GM13976 (cell line): ENCODE measurements at regions not wholly inside any gene's neighbourhood (a gene's known extent, or its start where the extent isn't known, plus 50 kb on each side); places are given as distances from the start of the nearest gene placed in this dataset.

Experiments used
- DNase-seq: peaks from one replicate; pipeline ENCODE4 v3.0.0; 2012; ENCODE audit warnings: low spot score
- in situ Hi-C: fragments of 300-500 bp; cut with MboI; formaldehyde crosslinking; loops from one replicate; pipeline ENCODE4 v1.12.0; 2022; ENCODE audit warnings: low sequenced_read_pairs, mixed read lengths, inconsistent platforms; ENCODE audit not compliant: unreplicated experiment
- TF ChIP-seq, protein P1 (sequence below): IDR thresholded peaks from 2 replicates; pipeline ENCODE4 v1.5.1; 2012; ENCODE audit warnings: borderline replicate concordance, mild to moderate bottlenecking; ENCODE audit not compliant: insufficient read depth; ENCODE audit errors: extremely low read depth, missing control alignments, control extremely low read depth

DNA sequence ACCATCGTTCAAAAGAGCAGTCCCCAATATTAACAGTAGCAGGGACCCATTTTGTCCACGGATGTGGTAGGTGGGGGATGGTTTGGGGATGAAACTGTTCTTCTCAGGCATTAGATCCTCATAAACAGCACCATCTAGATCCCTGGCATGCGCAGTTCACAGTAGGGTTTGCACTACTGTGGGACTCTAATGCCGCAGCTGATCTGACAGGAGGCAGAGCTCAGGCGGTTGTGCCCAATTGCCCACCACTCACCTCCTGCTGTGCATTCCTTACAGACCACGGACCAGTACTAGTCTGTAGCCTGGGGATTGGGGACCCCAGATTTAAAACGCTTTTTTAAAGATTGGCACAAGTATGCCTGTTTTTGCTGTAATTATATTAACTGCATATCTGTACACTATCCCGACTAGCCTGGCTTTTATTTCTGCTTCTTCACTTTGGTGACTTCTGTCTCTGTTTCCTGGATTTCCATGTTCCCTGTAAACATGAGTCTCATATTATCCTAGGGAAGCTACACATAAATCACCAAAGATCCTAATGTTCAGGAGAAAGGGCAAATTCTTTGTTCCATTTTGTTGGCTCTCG, 163.3 kb upstream of the AKR1E2 start:
- TF ChIP-seq, protein P1, sequence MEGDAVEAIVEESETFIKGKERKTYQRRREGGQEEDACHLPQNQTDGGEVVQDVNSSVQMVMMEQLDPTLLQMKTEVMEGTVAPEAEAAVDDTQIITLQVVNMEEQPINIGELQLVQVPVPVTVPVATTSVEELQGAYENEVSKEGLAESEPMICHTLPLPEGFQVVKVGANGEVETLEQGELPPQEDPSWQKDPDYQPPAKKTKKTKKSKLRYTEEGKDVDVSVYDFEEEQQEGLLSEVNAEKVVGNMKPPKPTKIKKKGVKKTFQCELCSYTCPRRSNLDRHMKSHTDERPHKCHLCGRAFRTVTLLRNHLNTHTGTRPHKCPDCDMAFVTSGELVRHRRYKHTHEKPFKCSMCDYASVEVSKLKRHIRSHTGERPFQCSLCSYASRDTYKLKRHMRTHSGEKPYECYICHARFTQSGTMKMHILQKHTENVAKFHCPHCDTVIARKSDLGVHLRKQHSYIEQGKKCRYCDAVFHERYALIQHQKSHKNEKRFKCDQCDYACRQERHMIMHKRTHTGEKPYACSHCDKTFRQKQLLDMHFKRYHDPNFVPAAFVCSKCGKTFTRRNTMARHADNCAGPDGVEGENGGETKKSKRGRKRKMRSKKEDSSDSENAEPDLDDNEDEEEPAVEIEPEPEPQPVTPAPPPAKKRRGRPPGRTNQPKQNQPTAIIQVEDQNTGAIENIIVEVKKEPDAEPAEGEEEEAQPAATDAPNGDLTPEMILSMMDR, result no peak
- in situ Hi-C loops, result loop anchor here (25.0 kb wide), 1 partner anchor 1425 kb away; no protein-coding TSS in a partner anchor
- no peak for DNase-seq

DNA sequence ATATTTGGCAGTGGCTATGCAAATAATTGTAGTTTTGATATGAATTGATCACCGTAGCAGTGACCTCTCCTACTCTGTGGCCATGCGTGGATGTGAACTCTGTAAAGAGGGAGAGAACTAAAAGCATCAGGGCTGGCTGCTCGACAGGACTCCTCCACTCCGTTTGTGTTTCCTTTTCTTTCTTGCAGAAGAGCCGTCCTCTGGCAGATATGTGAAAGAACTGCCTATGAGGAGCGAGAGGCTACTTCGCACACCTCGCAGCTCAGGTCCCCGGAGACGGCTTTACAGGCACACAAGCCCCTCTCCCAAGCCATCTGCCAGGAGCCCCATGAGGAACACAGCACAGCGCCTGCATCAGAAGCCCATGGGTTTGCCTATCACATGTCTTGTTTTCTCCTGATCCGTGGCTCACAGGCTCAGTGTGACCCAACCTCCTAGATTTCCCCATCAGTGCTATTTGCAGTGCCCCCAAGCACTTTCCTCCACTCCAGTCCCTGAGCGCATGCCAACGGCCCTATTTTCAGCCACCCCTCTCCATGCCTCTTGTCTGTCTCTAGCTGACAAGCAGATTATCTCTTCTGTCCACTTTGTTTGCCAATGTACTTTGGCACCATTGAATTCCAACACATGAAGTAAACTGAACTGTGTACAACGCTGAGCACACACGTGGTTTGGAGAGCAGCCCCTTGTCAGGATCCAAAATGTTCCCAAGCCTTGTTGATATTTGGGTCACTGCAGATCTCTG, 164.3 kb upstream of the AKR1E2 start:
- TF ChIP-seq, protein P1, result no peak
- in situ Hi-C loops, result loop anchor here (25.0 kb wide), 1 partner anchor 1424 kb away; no protein-coding TSS in a partner anchor
- DNase-seq, result no peak

DNA sequence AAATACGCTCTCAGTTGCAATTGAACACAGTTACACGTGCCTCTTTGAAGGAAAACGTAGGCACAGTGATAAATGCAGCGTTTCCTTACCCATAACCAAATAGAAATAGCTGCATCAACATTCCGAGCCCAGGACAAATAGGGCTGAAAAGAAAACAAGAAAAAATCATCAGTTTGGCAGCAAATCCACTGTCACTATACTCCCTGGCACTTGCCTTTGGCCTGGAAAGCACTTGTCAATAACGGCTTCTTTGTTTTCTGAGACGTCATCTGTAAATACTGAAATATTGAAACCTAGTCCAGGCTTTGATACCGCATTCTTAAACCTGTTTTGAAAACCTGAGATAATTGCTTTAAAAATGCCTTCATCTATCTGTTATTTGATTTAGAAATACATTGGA, 167.2 kb upstream of the AKR1E2 start:
- TF ChIP-seq, protein P1, result no peak
- DNase-seq, result no peak
- in situ Hi-C loops, result loop anchor here (25.0 kb wide), 1 partner anchor 1421 kb away; no protein-coding TSS in a partner anchor

DNA sequence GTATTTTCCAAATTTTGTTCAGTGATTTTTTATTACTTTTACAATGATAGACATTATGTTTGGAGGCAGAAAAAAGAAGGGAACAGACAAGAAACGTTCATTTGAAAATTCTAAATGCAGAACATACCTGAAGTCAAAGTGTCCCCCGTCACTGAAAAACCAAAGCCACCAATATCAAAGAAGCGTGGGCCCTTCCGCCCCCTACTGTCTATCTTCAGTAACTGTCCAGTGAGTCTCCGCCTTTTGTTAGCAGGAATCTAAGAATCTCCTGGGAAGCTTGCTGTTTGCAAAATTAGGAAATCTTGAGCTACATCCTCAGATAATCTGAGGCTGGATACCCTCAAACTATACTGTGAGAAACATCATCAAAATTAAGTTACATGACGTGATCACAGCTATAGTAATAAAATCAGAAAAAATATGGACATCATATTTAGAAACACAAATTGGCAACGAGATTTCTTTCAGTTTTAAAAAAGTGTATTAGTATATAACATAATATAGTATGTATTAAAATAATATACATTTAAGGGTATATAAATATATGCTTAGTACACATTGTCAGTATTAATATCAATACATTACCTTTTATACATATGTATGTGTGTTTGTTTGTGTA, 169.3 kb upstream of the AKR1E2 start:
- peak; percentile 28 for DNase-seq
- TF ChIP-seq, protein P1, result peak; percentile 63
- in situ Hi-C loops, result loop anchor here (25.0 kb wide), 1 partner anchor 1419 kb away; no protein-coding TSS in a partner anchor

DNA sequence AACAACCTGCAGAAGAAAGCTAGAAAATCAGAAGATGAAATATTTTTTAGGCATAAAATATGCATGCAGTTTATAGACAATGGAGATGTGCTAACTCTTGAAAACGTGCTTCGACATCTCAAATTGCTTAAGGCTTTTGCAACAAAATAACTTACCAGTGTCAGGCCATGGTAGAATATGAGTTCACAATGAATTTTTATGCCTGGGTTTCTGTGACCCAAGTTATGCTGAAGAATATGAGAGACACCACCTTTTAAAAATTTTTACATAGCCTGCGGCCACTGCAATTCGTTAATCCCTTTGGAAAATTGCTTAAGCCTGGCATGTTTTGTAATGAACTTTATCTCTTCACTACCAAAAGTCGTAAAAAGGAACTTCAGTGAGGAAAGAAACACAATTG, 170.1 kb upstream of the AKR1E2 start:
- no peak for DNase-seq
- TF ChIP-seq, protein P1, result no peak
- in situ Hi-C loops, result loop anchor here (25.0 kb wide), 1 partner anchor 1419 kb away; no protein-coding TSS in a partner anchor

DNA sequence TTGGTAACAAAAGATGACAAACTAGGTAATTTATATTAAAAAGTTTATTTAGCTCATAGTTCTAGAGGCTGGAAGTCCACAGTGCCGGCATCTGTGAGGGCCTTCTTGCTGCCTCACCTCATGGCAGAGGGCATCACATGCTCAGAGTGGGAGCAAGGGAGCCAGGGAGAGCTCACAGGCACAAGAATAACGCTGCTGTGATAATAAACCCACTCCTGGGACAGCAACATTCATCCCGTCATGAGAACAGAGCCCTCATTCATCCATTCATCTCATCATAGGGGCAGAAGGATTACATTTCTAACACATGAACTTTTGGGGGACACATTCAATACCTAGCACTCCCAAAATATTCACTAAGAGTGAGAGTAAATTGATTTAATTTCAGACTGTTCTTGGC, 170.6 kb upstream of the AKR1E2 start:
- in situ Hi-C loops, result loop anchor here (25.0 kb wide), 1 partner anchor 1418 kb away; no protein-coding TSS in a partner anchor
- TF ChIP-seq, protein P1, result no peak
- DNase-seq, result no peak
